ENCODE measurements at regions not wholly inside any gene's neighbourhood (a gene's known extent, or its start where the extent isn't known, plus 50 kb on each side); places are given as distances from the start of the nearest gene placed in this dataset.

DNA sequence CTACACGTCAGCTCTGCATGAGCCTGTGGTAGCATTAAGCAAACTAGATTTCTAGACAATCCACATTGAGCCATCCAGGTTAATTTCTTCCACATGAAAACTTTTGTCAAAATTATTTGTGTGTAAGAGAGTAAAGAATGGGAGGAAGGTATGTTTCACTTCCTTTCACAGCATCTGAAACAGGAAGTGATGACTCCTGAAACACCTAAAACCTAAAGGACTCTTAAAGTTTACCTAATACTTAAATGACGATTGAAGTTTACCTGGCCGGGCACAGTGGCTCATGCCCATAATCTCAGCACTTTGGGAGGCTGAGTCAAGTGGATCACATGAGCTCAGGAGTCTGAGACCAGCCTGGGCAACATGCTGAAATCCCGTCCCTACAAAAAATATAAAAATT is 223.8 kb downstream of the CEMIP2 start:
- ATAC-seq = no peak
- TF ChIP-seq ZNF8 (CRISPR knock-in tag; IDR thresholded peaks at IDR 0.05) (no peak), ZNF70 (CRISPR knock-in tag; IDR thresholded peaks at IDR 0.05) (no peak), OSR1 (CRISPR knock-in tag; IDR thresholded peaks at IDR 0.05) (no peak), SNAI2 (CRISPR knock-in tag; IDR thresholded peaks at IDR 0.05) (no peak), TOX (CRISPR knock-in tag; IDR thresholded peaks at IDR 0.05; ENCODE audit: borderline replicate concordance) (no peak), RARB (CRISPR knock-in tag; IDR thresholded peaks at IDR 0.05) (no peak), GLIS3 (CRISPR knock-in tag; IDR thresholded peaks at IDR 0.05) (no peak)
- TF ChIP-seq, protein P1, sequence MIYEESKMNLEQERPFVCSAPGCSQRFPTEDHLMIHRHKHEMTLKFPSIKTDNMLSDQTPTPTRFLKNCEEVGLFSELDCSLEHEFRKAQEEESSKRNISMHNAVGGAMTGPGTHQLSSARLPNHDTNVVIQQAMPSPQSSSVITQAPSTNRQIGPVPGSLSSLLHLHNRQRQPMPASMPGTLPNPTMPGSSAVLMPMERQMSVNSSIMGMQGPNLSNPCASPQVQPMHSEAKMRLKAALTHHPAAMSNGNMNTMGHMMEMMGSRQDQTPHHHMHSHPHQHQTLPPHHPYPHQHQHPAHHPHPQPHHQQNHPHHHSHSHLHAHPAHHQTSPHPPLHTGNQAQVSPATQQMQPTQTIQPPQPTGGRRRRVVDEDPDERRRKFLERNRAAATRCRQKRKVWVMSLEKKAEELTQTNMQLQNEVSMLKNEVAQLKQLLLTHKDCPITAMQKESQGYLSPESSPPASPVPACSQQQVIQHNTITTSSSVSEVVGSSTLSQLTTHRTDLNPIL (CRISPR knock-in tag; IDR thresholded peaks at IDR 0.05; ENCODE audit: low read depth) = no peak
- TF ChIP-seq, protein P2, sequence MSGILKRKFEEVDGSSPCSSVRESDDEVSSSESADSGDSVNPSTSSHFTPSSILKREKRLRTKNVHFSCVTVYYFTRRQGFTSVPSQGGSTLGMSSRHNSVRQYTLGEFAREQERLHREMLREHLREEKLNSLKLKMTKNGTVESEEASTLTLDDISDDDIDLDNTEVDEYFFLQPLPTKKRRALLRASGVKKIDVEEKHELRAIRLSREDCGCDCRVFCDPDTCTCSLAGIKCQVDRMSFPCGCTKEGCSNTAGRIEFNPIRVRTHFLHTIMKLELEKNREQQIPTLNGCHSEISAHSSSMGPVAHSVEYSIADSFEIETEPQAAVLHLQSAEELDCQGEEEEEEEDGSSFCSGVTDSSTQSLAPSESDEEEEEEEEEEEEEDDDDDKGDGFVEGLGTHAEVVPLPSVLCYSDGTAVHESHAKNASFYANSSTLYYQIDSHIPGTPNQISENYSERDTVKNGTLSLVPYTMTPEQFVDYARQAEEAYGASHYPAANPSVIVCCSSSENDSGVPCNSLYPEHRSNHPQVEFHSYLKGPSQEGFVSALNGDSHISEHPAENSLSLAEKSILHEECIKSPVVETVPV (CRISPR knock-in tag; IDR thresholded peaks at IDR 0.05) = no peak
- TF ChIP-seq, protein P3, sequence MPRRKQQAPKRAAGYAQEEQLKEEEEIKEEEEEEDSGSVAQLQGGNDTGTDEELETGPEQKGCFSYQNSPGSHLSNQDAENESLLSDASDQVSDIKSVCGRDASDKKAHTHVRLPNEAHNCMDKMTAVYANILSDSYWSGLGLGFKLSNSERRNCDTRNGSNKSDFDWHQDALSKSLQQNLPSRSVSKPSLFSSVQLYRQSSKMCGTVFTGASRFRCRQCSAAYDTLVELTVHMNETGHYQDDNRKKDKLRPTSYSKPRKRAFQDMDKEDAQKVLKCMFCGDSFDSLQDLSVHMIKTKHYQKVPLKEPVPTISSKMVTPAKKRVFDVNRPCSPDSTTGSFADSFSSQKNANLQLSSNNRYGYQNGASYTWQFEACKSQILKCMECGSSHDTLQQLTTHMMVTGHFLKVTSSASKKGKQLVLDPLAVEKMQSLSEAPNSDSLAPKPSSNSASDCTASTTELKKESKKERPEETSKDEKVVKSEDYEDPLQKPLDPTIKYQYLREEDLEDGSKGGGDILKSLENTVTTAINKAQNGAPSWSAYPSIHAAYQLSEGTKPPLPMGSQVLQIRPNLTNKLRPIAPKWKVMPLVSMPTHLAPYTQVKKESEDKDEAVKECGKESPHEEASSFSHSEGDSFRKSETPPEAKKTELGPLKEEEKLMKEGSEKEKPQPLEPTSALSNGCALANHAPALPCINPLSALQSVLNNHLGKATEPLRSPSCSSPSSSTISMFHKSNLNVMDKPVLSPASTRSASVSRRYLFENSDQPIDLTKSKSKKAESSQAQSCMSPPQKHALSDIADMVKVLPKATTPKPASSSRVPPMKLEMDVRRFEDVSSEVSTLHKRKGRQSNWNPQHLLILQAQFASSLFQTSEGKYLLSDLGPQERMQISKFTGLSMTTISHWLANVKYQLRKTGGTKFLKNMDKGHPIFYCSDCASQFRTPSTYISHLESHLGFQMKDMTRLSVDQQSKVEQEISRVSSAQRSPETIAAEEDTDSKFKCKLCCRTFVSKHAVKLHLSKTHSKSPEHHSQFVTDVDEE (CRISPR knock-in tag; IDR thresholded peaks at IDR 0.05) = no peak

DNA sequence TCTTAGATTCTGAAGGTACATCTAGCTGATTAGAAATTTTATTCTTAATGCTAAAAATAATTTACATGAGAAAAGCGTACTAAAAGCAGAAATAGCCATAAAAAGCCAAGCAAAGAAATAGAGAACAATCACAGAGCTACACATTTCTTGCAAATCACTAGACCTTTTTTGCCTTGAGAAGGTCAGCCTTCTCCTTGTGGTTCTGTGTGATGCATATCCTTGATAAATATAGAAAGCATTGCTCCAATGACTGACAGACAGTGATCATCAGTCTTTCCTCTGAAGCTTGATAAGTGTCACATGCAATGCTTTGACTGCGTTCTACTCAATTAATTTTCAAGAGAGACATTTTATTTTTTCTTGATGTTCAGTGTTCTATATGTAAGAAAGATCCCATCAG is 226.9 kb downstream of the CEMIP2 start:
- no peak for ATAC-seq
- TF ChIP-seq ESRRG (CRISPR knock-in tag; IDR thresholded peaks at IDR 0.05) (no peak), ISL1 (CRISPR knock-in tag; IDR thresholded peaks at IDR 0.05) (no peak), SNAI2 (CRISPR knock-in tag; IDR thresholded peaks at IDR 0.05) (no peak), ZNF565 (CRISPR knock-in tag; conservative IDR thresholded peaks at IDR 0.05; ENCODE audit: low read depth) (no peak), OSR1 (CRISPR knock-in tag; IDR thresholded peaks at IDR 0.05) (no peak), ZNF8 (CRISPR knock-in tag; IDR thresholded peaks at IDR 0.05) (no peak), ARNTL (CRISPR knock-in tag; IDR thresholded peaks at IDR 0.05; ENCODE audit: borderline replicate concordance, low read depth) (no peak), RARB (CRISPR knock-in tag; IDR thresholded peaks at IDR 0.05) (no peak), CSDC2 (CRISPR knock-in tag; IDR thresholded peaks at IDR 0.05) (no peak), GLIS3 (CRISPR knock-in tag; IDR thresholded peaks at IDR 0.05) (no peak), ZC3H10 (CRISPR knock-in tag; IDR thresholded peaks at IDR 0.05) (no peak), PPARA (CRISPR knock-in tag; IDR thresholded peaks at IDR 0.05; ENCODE audit: borderline replicate concordance) (no peak), ZNF70 (CRISPR knock-in tag; IDR thresholded peaks at IDR 0.05) (no peak)
- TF ChIP-seq, protein P4, sequence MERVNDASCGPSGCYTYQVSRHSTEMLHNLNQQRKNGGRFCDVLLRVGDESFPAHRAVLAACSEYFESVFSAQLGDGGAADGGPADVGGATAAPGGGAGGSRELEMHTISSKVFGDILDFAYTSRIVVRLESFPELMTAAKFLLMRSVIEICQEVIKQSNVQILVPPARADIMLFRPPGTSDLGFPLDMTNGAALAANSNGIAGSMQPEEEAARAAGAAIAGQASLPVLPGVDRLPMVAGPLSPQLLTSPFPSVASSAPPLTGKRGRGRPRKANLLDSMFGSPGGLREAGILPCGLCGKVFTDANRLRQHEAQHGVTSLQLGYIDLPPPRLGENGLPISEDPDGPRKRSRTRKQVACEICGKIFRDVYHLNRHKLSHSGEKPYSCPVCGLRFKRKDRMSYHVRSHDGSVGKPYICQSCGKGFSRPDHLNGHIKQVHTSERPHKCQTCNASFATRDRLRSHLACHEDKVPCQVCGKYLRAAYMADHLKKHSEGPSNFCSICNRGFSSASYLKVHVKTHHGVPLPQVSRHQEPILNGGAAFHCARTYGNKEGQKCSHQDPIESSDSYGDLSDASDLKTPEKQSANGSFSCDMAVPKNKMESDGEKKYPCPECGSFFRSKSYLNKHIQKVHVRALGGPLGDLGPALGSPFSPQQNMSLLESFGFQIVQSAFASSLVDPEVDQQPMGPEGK (CRISPR knock-in tag; IDR thresholded peaks at IDR 0.05; ENCODE audit: borderline replicate concordance) = no peak
- TF ChIP-seq, protein P3 (CRISPR knock-in tag; IDR thresholded peaks at IDR 0.05) = no peak
- TF ChIP-seq, protein P5, sequence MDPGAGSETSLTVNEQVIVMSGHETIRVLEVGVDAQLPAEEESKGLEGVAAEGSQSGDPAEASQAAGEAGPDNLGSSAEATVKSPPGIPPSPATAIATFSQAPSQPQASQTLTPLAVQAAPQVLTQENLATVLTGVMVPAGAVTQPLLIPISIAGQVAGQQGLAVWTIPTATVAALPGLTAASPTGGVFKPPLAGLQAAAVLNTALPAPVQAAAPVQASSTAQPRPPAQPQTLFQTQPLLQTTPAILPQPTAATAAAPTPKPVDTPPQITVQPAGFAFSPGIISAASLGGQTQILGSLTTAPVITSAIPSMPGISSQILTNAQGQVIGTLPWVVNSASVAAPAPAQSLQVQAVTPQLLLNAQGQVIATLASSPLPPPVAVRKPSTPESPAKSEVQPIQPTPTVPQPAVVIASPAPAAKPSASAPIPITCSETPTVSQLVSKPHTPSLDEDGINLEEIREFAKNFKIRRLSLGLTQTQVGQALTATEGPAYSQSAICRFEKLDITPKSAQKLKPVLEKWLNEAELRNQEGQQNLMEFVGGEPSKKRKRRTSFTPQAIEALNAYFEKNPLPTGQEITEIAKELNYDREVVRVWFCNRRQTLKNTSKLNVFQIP (CRISPR knock-in tag; IDR thresholded peaks at IDR 0.05; ENCODE audit: borderline replicate concordance, low read depth) = no peak
- TF ChIP-seq, protein P1 (CRISPR knock-in tag; IDR thresholded peaks at IDR 0.05; ENCODE audit: low read depth) = no peak
- TF ChIP-seq, protein P2 (CRISPR knock-in tag; IDR thresholded peaks at IDR 0.05) = no peak
